Fibroblast of pulmonary artery (primary cell): ENCODE measurements at regions not wholly inside any gene's neighbourhood (a gene's known extent, or its start where the extent isn't known, plus 50 kb on each side); places are given as distances from the start of the nearest gene placed in this dataset.
"Not testable (repeated sequence)": the region's sequence is repeated elsewhere in the genome, so short reads cannot be mapped to it uniquely, and the experiment has no call there.

ENCODE experiments used
- DNase-seq: peaks from one replicate; pipeline ENCODE4 v3.0.0-alpha.2; 2010; ENCODE audit warnings: low read depth
- H3K4me3 ChIP-seq: replicated peaks from 2 replicates; pipeline ENCODE4 v1.5.1; 2011; ENCODE audit warnings: low read depth, mild to moderate bottlenecking, control low read depth, low read length, moderate library complexity

- DNase-seq, H3K4me3 ChIP-seq: not testable (repeated sequence)
These were observed 1548.3 kb downstream of the RPIA start for GRCh38 chr2:90239769-90240168.

- not testable (repeated sequence) for H3K4me3 ChIP-seq, DNase-seq
These were observed 1553.7 kb downstream of the RPIA start for GRCh38 chr2:90244902-90245765.

GRCh38 chr2:90248400-90248799 is 1556.9 kb downstream of the RPIA start:
- DNase-seq, H3K4me3 ChIP-seq: not testable (repeated sequence)

GRCh38 chr2:90250350-90250749 is 1558.9 kb downstream of the RPIA start:
- not testable (repeated sequence) for DNase-seq, H3K4me3 ChIP-seq

GRCh38 chr2:90251576-90251975 is 1560.1 kb downstream of the RPIA start:
- DNase-seq, result not testable (repeated sequence)

GRCh38 chr2:90253306-90253705 is 1561.8 kb downstream of the RPIA start:
- DNase-seq, H3K4me3 ChIP-seq: not testable (repeated sequence)

More at GRCh38 chr2:90251576-90251975, 1560.1 kb downstream of the RPIA start:
- H3K4me3 ChIP-seq, result not testable (repeated sequence)

GRCh38 chr2:90266888-90267287 is 1575.4 kb downstream of the RPIA start:
- not testable (repeated sequence) for H3K4me3 ChIP-seq, DNase-seq

GRCh38 chr2:90287751-90288150 is 1596.3 kb downstream of the RPIA start:
- not testable (repeated sequence) for DNase-seq

GRCh38 chr2:90288396-90288795 is 1596.9 kb downstream of the RPIA start:
- not testable (repeated sequence) for H3K4me3 ChIP-seq, DNase-seq

More at GRCh38 chr2:90287751-90288150, 1596.3 kb downstream of the RPIA start:
- H3K4me3 ChIP-seq, result not testable (repeated sequence)

- not testable (repeated sequence) for H3K4me3 ChIP-seq, DNase-seq
These were observed 1598.0 kb downstream of the RPIA start for GRCh38 chr2:90289291-90289980.

GRCh38 chr2:90290701-90291100 is 1599.2 kb downstream of the RPIA start:
- DNase-seq, H3K4me3 ChIP-seq: not testable (repeated sequence)

- DNase-seq, H3K4me3 ChIP-seq: not testable (repeated sequence)
These were observed 1599.9 kb downstream of the RPIA start for GRCh38 chr2:90291168-90291883.

GRCh38 chr2:90291934-90292333 is 1600.5 kb downstream of the RPIA start:
- DNase-seq, H3K4me3 ChIP-seq: not testable (repeated sequence)

GRCh38 chr2:90292451-90292850 is 1601.0 kb downstream of the RPIA start:
- DNase-seq, H3K4me3 ChIP-seq: not testable (repeated sequence)

- not testable (repeated sequence) for H3K4me3 ChIP-seq, DNase-seq
These were observed 1601.8 kb downstream of the RPIA start for GRCh38 chr2:90293224-90293623.

GRCh38 chr2:90293806-90294205 is 1602.3 kb downstream of the RPIA start:
- not testable (repeated sequence) for DNase-seq, H3K4me3 ChIP-seq

GRCh38 chr2:90295036-90295750 is 1603.7 kb downstream of the RPIA start:
- not testable (repeated sequence) for H3K4me3 ChIP-seq

GRCh38 chr2:90296484-90296777 is 1605.0 kb downstream of the RPIA start:
- not testable (repeated sequence) for DNase-seq, H3K4me3 ChIP-seq

More at GRCh38 chr2:90295036-90295750, 1603.7 kb downstream of the RPIA start:
- not testable (repeated sequence) for DNase-seq

GRCh38 chr2:90297701-90298100 is 1606.2 kb downstream of the RPIA start:
- DNase-seq, H3K4me3 ChIP-seq: not testable (repeated sequence)
